GM19438 (cell line): ENCODE measurements at regions not wholly inside any gene's neighbourhood (a gene's known extent, or its start where the extent isn't known, plus 50 kb on each side); places are given as distances from the start of the nearest gene placed in this dataset.
A peak's percentile ranks its signal among the peaks of the same experiment; 100 is the strongest.
"Not testable (repeated sequence)": the region's sequence is repeated elsewhere in the genome, so short reads cannot be mapped to it uniquely, and the experiment has no call there.

Source experiments
- ATAC-seq: cut with Tn5 transposase; IDR thresholded peaks from one replicate; pipeline ENCODE4 v1.9.1; 2021; ENCODE audit warnings: low read depth; ENCODE audit not compliant: unreplicated experiment

GRCh38 chr3:36175916-36176461 lies 204.3 kb upstream of the STAC start:
- ATAC-seq, result no peak

- no peak for ATAC-seq
Measured at GRCh38 chr3:36178018-36178417, 202.3 kb upstream of the STAC start.

- ATAC-seq, result no peak
Measured at GRCh38 chr3:36182024-36182423, 198.3 kb upstream of the STAC start.

- not testable (repeated sequence) for ATAC-seq
Measured at GRCh38 chr3:36187197-36187596, 193.1 kb upstream of the STAC start.

GRCh38 chr3:36192901-36193300 lies 187.4 kb upstream of the STAC start:
- ATAC-seq, result no peak

GRCh38 chr3:36193448-36193847 lies 186.9 kb upstream of the STAC start:
- no peak for ATAC-seq

- no peak for ATAC-seq
Measured at GRCh38 chr3:36196058-36196457, 184.2 kb upstream of the STAC start.

GRCh38 chr3:36197151-36197550 lies 183.2 kb upstream of the STAC start:
- no peak for ATAC-seq

- no peak for ATAC-seq
Measured at GRCh38 chr3:36201546-36201945, 178.8 kb upstream of the STAC start.

- no peak for ATAC-seq
Measured at GRCh38 chr3:36206956-36207580, 173.2 kb upstream of the STAC start.

GRCh38 chr3:36210840-36211651 lies 169.3 kb upstream of the STAC start:
- ATAC-seq, result peak; percentile 60

- ATAC-seq, result peak; percentile 52
Measured at GRCh38 chr3:36211652-36211999, 168.7 kb upstream of the STAC start.

GRCh38 chr3:36212251-36212650 lies 168.1 kb upstream of the STAC start:
- no peak for ATAC-seq

- ATAC-seq, result no peak
Measured at GRCh38 chr3:36214460-36214859, 165.8 kb upstream of the STAC start.

GRCh38 chr3:36215241-36215640 lies 165.1 kb upstream of the STAC start:
- no peak for ATAC-seq

GRCh38 chr3:36219398-36219797 lies 160.9 kb upstream of the STAC start:
- no peak for ATAC-seq

GRCh38 chr3:36220173-36220572 lies 160.1 kb upstream of the STAC start:
- no peak for ATAC-seq

- ATAC-seq, result no peak
Measured at GRCh38 chr3:36221975-36222374, 158.3 kb upstream of the STAC start.

- no peak for ATAC-seq
Measured at GRCh38 chr3:36227980-36228379, 152.3 kb upstream of the STAC start.

GRCh38 chr3:36229496-36229895 lies 150.8 kb upstream of the STAC start:
- ATAC-seq, result no peak

GRCh38 chr3:36232797-36233489 lies 147.4 kb upstream of the STAC start:
- no peak for ATAC-seq
